ENCODE measurements at regions not wholly inside any gene's neighbourhood (a gene's known extent, or its start where the extent isn't known, plus 50 kb on each side); places are given as distances from the start of the nearest gene placed in this dataset.

DNA sequence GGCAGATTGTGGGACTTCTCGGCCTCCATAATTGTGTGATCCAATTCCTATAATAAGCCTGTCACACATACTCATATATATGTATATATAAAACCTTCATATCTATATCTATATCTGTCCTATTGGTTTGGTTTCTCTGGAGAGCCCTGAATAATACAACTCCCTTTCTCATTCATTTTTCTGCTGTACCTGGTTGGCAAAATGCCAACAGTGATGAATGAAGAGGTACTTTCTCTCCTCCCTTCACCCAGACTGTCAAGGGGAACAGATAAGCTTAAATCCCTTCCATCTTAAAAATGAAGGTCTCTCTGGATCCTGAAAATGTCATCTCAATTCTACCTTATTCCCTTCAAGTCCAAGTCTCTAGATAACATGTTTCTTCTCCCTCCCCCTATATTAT lies 60.3 kb upstream of the FOXP2 start:
- Histone ChIP-seq H3K79me2 (ENCODE audit: insufficient read depth) (no peaks in the 10 kb centered on the region), H3K27me3 (ENCODE audit: insufficient read depth) (no peaks in the 10 kb centered on the region), H3K9me3 (no peaks in the 10 kb centered on the region), H3K4me3 (ENCODE audit: low read depth in 2 of 2, low read length in 1 of 2) (no peak overlapping the region), H2AFZ (ENCODE audit: low read depth) (no peak overlapping the region), H4K20me1 (ENCODE audit: insufficient read depth) (no peaks in the 10 kb centered on the region), H3K9ac (no peak overlapping the region), H3K36me3 (replicated peaks in 1 of 2; ENCODE audit: control insufficient read depth in 1 of 2, insufficient read depth in 2 of 2, low read length in 1 of 2) (no peaks in the 10 kb centered on the region), H3K4me2 (no peak overlapping the region), H3K4me1 (ENCODE audit: control insufficient read depth in 1 of 2, insufficient read depth in 2 of 2, low read depth in 1 of 2, low read length in 1 of 2) (no peaks in the 10 kb centered on the region), H3K9me2 (no peaks in the 10 kb centered on the region; the same call in 1 of the 2 replicates), H3F3A (replicated peaks; ENCODE audit: insufficient read depth) (no peaks in the 10 kb centered on the region), H3K27ac (ENCODE audit: low read depth in 2 of 2, low read length in 1 of 2) (no peak overlapping the region)
- CTCF ChIA-PET, result no interaction called here
- POLR2A ChIA-PET, result no interaction called here
- WGBS (ENCODE audit: low lambda C conversion rate), result 3% methylated on average over 1 of the region's 1 CpG
- TF ChIP-seq, protein P1, sequence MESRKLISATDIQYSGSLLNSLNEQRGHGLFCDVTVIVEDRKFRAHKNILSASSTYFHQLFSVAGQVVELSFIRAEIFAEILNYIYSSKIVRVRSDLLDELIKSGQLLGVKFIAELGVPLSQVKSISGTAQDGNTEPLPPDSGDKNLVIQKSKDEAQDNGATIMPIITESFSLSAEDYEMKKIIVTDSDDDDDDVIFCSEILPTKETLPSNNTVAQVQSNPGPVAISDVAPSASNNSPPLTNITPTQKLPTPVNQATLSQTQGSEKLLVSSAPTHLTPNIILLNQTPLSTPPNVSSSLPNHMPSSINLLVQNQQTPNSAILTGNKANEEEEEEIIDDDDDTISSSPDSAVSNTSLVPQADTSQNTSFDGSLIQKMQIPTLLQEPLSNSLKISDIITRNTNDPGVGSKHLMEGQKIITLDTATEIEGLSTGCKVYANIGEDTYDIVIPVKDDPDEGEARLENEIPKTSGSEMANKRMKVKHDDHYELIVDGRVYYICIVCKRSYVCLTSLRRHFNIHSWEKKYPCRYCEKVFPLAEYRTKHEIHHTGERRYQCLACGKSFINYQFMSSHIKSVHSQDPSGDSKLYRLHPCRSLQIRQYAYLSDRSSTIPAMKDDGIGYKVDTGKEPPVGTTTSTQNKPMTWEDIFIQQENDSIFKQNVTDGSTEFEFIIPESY (IDR thresholded peaks at IDR 0.05; ENCODE audit: borderline replicate concordance, low read depth), result no peak
- TF ChIP-seq, protein P2, sequence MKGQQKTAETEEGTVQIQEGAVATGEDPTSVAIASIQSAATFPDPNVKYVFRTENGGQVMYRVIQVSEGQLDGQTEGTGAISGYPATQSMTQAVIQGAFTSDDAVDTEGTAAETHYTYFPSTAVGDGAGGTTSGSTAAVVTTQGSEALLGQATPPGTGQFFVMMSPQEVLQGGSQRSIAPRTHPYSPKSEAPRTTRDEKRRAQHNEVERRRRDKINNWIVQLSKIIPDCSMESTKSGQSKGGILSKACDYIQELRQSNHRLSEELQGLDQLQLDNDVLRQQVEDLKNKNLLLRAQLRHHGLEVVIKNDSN (IDR thresholded peaks at IDR 0.05; ENCODE audit: borderline replicate concordance, low read depth), result no peak
- TF ChIP-seq FOXM1 (IDR thresholded peaks at IDR 0.05; ENCODE audit: low read depth) (no peak), EZH2phosphoT487 (IDR thresholded peaks at IDR 0.05; ENCODE audit: borderline replicate concordance, low read depth) (no peak), NRF1 (IDR thresholded peaks at IDR 0.05; ENCODE audit: low read depth, low read length) (no peak), MEF2A (IDR thresholded peaks at IDR 0.05; ENCODE audit: borderline replicate concordance, low read depth) (no peak), USF2 (IDR thresholded peaks at IDR 0.05; ENCODE audit: borderline replicate concordance, low read depth, low read length) (no peak), RFX5 (IDR thresholded peaks at IDR 0.05; ENCODE audit: low read length) (no peak), TAF1 (IDR thresholded peaks at IDR 0.05; ENCODE audit: borderline replicate concordance, low read depth, low read length) (no peak), GABPA (IDR thresholded peaks at IDR 0.05; ENCODE audit: low read depth) (no peak), RAD21 (IDR thresholded peaks at IDR 0.05; ENCODE audit: low read length) (no peak), YY1 (IDR thresholded peaks at IDR 0.05; ENCODE audit: low read depth) (no peak), CHD2 (IDR thresholded peaks at IDR 0.05; ENCODE audit: low read length, partially characterized antibody) (no peak), ELF1 (IDR thresholded peaks at IDR 0.05) (no peak), SIN3A (IDR thresholded peaks at IDR 0.05; ENCODE audit: borderline replicate concordance, low read depth, low read length) (no peak), POLR2AphosphoS5 (IDR thresholded peaks at IDR 0.05; ENCODE audit: low read depth, low read length) (no peak), RCOR1 (IDR thresholded peaks at IDR 0.05; ENCODE audit: low read length) (no peak), TEAD4 (IDR thresholded peaks at IDR 0.05; ENCODE audit: borderline replicate concordance, insufficient read depth) (no peak)
- no peak for DNase-seq

All from SK-N-SH (cell line).